GM13977 (cell line): ENCODE measurements at regions not wholly inside any gene's neighbourhood (a gene's known extent, or its start where the extent isn't known, plus 50 kb on each side); places are given as distances from the start of the nearest gene placed in this dataset.

Experiments used
- DNase-seq: peaks from one replicate; pipeline ENCODE4 v3.0.0; 2012; ENCODE audit warnings: low spot score
- CTCF ChIP-seq: IDR thresholded peaks from 2 replicates; pipeline ENCODE4 v1.5.1; 2012; ENCODE audit warnings: mild to moderate bottlenecking, control low read depth; ENCODE audit not compliant: insufficient read depth; ENCODE audit errors: extremely low read depth, missing control alignments
- in situ Hi-C: fragments of 300-500 bp; cut with MboI; formaldehyde crosslinking; loops from one replicate; pipeline ENCODE4 v1.12.0; 2022; ENCODE audit warnings: low sequenced_read_pairs, low pct_unique_long_range_greater_than_20kb, mixed read lengths, inconsistent platforms; ENCODE audit not compliant: unreplicated experiment

- in situ Hi-C loops: no loop called here
- no peak for TF ChIP-seq CTCF
- no peak for DNase-seq
Observed at GRCh38 chr7:69318794-69319193, 279.5 kb upstream of the AUTS2 start.

- in situ Hi-C loops: no loop called here
- no peak for TF ChIP-seq CTCF
- no peak for DNase-seq
Observed at GRCh38 chr7:69328516-69328915, 269.8 kb upstream of the AUTS2 start.

- DNase-seq: no peak
- no peak for TF ChIP-seq CTCF
- in situ Hi-C loops: no loop called here
Observed at GRCh38 chr7:69334701-69335100, 263.6 kb upstream of the AUTS2 start.

GRCh38 chr7:69335331-69335730 is 262.9 kb upstream of the AUTS2 start:
- TF ChIP-seq CTCF: no peak
- no peak for DNase-seq
- in situ Hi-C loops: no loop called here

- no peak for TF ChIP-seq CTCF
- in situ Hi-C loops: no loop called here
- no peak for DNase-seq
Observed at GRCh38 chr7:69336976-69337375, 261.3 kb upstream of the AUTS2 start.

GRCh38 chr7:69338144-69338543 is 260.1 kb upstream of the AUTS2 start:
- in situ Hi-C loops: no loop called here
- DNase-seq: no peak
- no peak for TF ChIP-seq CTCF

GRCh38 chr7:69341288-69341687 is 257.0 kb upstream of the AUTS2 start:
- DNase-seq: no peak
- no peak for TF ChIP-seq CTCF
- in situ Hi-C loops: no loop called here
